Transverse colon (tissue), 4 donors: ENCODE measurements at regions not wholly inside any gene's neighbourhood (a gene's known extent, or its start where the extent isn't known, plus 50 kb on each side); places are given as distances from the start of the nearest gene placed in this dataset.
A peak's percentile ranks its signal among the peaks of the same experiment; 100 is the strongest.

Source experiments
- CTCF ChIP-seq, 5 experiments: fragments of 200-600 bp in 3 of 5; fragments of 450-650 bp in 2 of 5; sonication (generic) in 3 of 5; IDR thresholded peaks; 1 replicate in 2 of 5; 2 replicates in 3 of 5; pipeline ENCODE4 v1.5.1; 2016 to 2017; ENCODE audit warnings: antibody characterized with exemption in 5 of 5, inconsistent platforms in 3 of 5, mild to moderate bottlenecking in 2 of 5, moderate library complexity in 1 of 5
- EP300 ChIP-seq: sonication (generic); formaldehyde crosslinking; IDR thresholded peaks from one replicate; pipeline ENCODE4 v1.6.1; 2017; ENCODE audit warnings: antibody characterized with exemption, low read depth
- POLR2A ChIP-seq: fragments of 450-650 bp; IDR thresholded peaks from one replicate; pipeline ENCODE4 v1.6.1; 2016; ENCODE audit warnings: antibody characterized with exemption, mild to moderate bottlenecking, moderate library complexity
- POLR2AphosphoS5 ChIP-seq, 3 donors: sonication (generic); formaldehyde crosslinking; IDR thresholded peaks; one replicate each; pipeline ENCODE4 v1.6.1; 2016; ENCODE audit warnings: antibody characterized with exemption in 3 of 3

GRCh38 chr12:88633312-88633711 lies 53.0 kb upstream of the KITLG start:
- TF ChIP-seq POLR2A (no peak), CTCF (IDR thresholded peaks at IDR 0.05) (peak in 4 of 5 experiments; percentile 21 to 32 (median 30)), POLR2AphosphoS5 (IDR thresholded peaks at IDR 0.05) (no peak), EP300 (no peak)
